ENCODE measurements at regions not wholly inside any gene's neighbourhood (a gene's known extent, or its start where the extent isn't known, plus 50 kb on each side); places are given as distances from the start of the nearest gene placed in this dataset.

- no peaks in the 10 kb centered on the region for H3F3A ChIP-seq (ENCODE audit: insufficient read depth, low read length, poor library complexity, severe bottlenecking)
- no peak overlapping the region for H3K4me2 ChIP-seq (ENCODE audit: low read length)
- no peaks in the 10 kb centered on the region for H3K9me3 ChIP-seq (ENCODE audit: low read length)
- H3K9ac ChIP-seq (ENCODE audit: low read length): no peak overlapping the region
- no peaks in the 10 kb centered on the region for H4K20me1 ChIP-seq (ENCODE audit: insufficient read depth)
- no peak overlapping the region for H3K27ac ChIP-seq (ENCODE audit: low read length)
- no peaks in the 10 kb centered on the region for H3K27me3 ChIP-seq (ENCODE audit: insufficient read depth, low read depth, low read length)
- no peak for TF ChIP-seq SMC3 (conservative IDR thresholded peaks at IDR 0.05; ENCODE audit: poor library complexity)
- no peak for TF ChIP-seq CTCF (IDR thresholded peaks at IDR 0.05; ENCODE audit: poor library complexity, severe bottlenecking)
- H3K79me2 ChIP-seq (replicated peaks; ENCODE audit: insufficient read depth, low read length): no peaks in the 10 kb centered on the region
- H2AFZ ChIP-seq (ENCODE audit: low read depth, low read length): no peak overlapping the region
- H3K9me2 ChIP-seq (ENCODE audit: insufficient read depth, low read length): no peaks in the 10 kb centered on the region
- no peak overlapping the region for H3K4me3 ChIP-seq (ENCODE audit: low read length)
- no peaks in the 10 kb centered on the region for H3K36me3 ChIP-seq (ENCODE audit: insufficient read depth, low read length)
Observed at GRCh38 chr4:71198958-71199357, 139.9 kb upstream of the SLC4A4 start.

GRCh38 chr4:71201057-71201456, 137.8 kb upstream of the SLC4A4 start:
- Histone ChIP-seq H3K4me3 (ENCODE audit: low read length) (no peak overlapping the region), H3F3A (ENCODE audit: insufficient read depth, low read length, poor library complexity, severe bottlenecking) (no peaks in the 10 kb centered on the region), H3K9me2 (ENCODE audit: insufficient read depth, low read length) (no peaks in the 10 kb centered on the region), H4K20me1 (ENCODE audit: insufficient read depth) (no peaks in the 10 kb centered on the region), H3K79me2 (replicated peaks; ENCODE audit: insufficient read depth, low read length) (no peaks in the 10 kb centered on the region), H2AFZ (ENCODE audit: low read depth, low read length) (no peak overlapping the region), H3K9me3 (ENCODE audit: low read length) (no peaks in the 10 kb centered on the region), H3K27me3 (ENCODE audit: insufficient read depth, low read depth, low read length) (no peaks in the 10 kb centered on the region), H3K4me2 (ENCODE audit: low read length) (no peak overlapping the region), H3K36me3 (ENCODE audit: insufficient read depth, low read length) (no peaks in the 10 kb centered on the region), H3K27ac (ENCODE audit: low read length) (no peak overlapping the region), H3K9ac (ENCODE audit: low read length) (no peak overlapping the region)
- TF ChIP-seq, protein P1, sequence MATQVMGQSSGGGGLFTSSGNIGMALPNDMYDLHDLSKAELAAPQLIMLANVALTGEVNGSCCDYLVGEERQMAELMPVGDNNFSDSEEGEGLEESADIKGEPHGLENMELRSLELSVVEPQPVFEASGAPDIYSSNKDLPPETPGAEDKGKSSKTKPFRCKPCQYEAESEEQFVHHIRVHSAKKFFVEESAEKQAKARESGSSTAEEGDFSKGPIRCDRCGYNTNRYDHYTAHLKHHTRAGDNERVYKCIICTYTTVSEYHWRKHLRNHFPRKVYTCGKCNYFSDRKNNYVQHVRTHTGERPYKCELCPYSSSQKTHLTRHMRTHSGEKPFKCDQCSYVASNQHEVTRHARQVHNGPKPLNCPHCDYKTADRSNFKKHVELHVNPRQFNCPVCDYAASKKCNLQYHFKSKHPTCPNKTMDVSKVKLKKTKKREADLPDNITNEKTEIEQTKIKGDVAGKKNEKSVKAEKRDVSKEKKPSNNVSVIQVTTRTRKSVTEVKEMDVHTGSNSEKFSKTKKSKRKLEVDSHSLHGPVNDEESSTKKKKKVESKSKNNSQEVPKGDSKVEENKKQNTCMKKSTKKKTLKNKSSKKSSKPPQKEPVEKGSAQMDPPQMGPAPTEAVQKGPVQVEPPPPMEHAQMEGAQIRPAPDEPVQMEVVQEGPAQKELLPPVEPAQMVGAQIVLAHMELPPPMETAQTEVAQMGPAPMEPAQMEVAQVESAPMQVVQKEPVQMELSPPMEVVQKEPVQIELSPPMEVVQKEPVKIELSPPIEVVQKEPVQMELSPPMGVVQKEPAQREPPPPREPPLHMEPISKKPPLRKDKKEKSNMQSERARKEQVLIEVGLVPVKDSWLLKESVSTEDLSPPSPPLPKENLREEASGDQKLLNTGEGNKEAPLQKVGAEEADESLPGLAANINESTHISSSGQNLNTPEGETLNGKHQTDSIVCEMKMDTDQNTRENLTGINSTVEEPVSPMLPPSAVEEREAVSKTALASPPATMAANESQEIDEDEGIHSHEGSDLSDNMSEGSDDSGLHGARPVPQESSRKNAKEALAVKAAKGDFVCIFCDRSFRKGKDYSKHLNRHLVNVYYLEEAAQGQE (IDR thresholded peaks at IDR 0.05; ENCODE audit: borderline replicate concordance): no peak
- TF ChIP-seq EP300 (conservative IDR thresholded peaks at IDR 0.05; ENCODE audit: poor library complexity, severe bottlenecking): no peak
- no peak for TF ChIP-seq MXI1 (conservative IDR thresholded peaks at IDR 0.05; ENCODE audit: poor library complexity, severe bottlenecking)
- TF ChIP-seq POLR2AphosphoS5 (IDR thresholded peaks at IDR 0.05): no peak
- TF ChIP-seq TAF1 (IDR thresholded peaks at IDR 0.05; ENCODE audit: low read depth): no peak
- TF ChIP-seq SMC3 (conservative IDR thresholded peaks at IDR 0.05; ENCODE audit: poor library complexity): no peak
- no peak for TF ChIP-seq EZH2 (IDR thresholded peaks at IDR 0.05; ENCODE audit: borderline replicate concordance, insufficient read depth, low read length, poor library complexity, severe bottlenecking)
- no peak for TF ChIP-seq CTCF (IDR thresholded peaks at IDR 0.05; ENCODE audit: poor library complexity, severe bottlenecking)
- no peak for TF ChIP-seq RAD21 (conservative IDR thresholded peaks at IDR 0.05)

All from neural cell (in vitro differentiated cells).